ENCODE measurements at regions not wholly inside any gene's neighbourhood (a gene's known extent, or its start where the extent isn't known, plus 50 kb on each side); places are given as distances from the start of the nearest gene placed in this dataset.

- Histone ChIP-seq H3K9me3 (no peaks in the 10 kb centered on the region), H3K27ac (no peak overlapping the region), H3K27me3 (no peaks in the 10 kb centered on the region), H3K36me3 (no peaks in the 10 kb centered on the region), H3K4me1 (no peaks in the 10 kb centered on the region), H3K4me3 (no peak overlapping the region)
- WGBS, result 66% methylated on average over 2 of the region's 2 CpGs
- no peak for DNase-seq (ENCODE audit: low spot score in 2 of 2)
- no peak for TF ChIP-seq POLR2A (IDR thresholded peaks at IDR 0.05)
- TF ChIP-seq EP300 (IDR thresholded peaks at IDR 0.05), result no peak
- TF ChIP-seq CTCF (IDR thresholded peaks at IDR 0.05), result no peak
- TF ChIP-seq POLR2AphosphoS5 (IDR thresholded peaks at IDR 0.05), result no peak
Measured at GRCh38 chr2:17254421-17254820, 263.8 kb downstream of the RAD51AP2 start.

GRCh38 chr2:17252258-17252657, 266.0 kb downstream of the RAD51AP2 start:
- Histone ChIP-seq H3K36me3 (no peaks in the 10 kb centered on the region), H3K9me3 (no peaks in the 10 kb centered on the region), H3K4me1 (no peaks in the 10 kb centered on the region), H3K27me3 (no peaks in the 10 kb centered on the region), H3K27ac (no peak overlapping the region), H3K4me3 (no peak overlapping the region)
- DNase-seq (ENCODE audit: low spot score in 2 of 2), result no peak
- TF ChIP-seq EP300 (IDR thresholded peaks at IDR 0.05) (no peak), POLR2AphosphoS5 (IDR thresholded peaks at IDR 0.05) (no peak), CTCF (IDR thresholded peaks at IDR 0.05) (no peak), POLR2A (IDR thresholded peaks at IDR 0.05) (no peak)
- WGBS, result 82% methylated on average over 4 of the region's 4 CpGs

GRCh38 chr2:17251171-17251570, 267.1 kb downstream of the RAD51AP2 start:
- H3K27me3 ChIP-seq, result no peaks in the 10 kb centered on the region
- no peaks in the 10 kb centered on the region for H3K36me3 ChIP-seq
- DNase-seq (ENCODE audit: low spot score in 2 of 2), result no peak
- no peaks in the 10 kb centered on the region for H3K9me3 ChIP-seq
- H3K27ac ChIP-seq, result no peak overlapping the region
- H3K4me3 ChIP-seq, result no peak overlapping the region
- TF ChIP-seq POLR2A (IDR thresholded peaks at IDR 0.05) (no peak), CTCF (IDR thresholded peaks at IDR 0.05) (no peak), EP300 (IDR thresholded peaks at IDR 0.05) (no peak), POLR2AphosphoS5 (IDR thresholded peaks at IDR 0.05) (no peak)
- H3K4me1 ChIP-seq, result no peaks in the 10 kb centered on the region
- 78% methylated on average over 5 of the region's 5 CpGs for WGBS

GRCh38 chr2:17249249-17249648, 269.0 kb downstream of the RAD51AP2 start:
- Histone ChIP-seq H3K27me3 (no peaks in the 10 kb centered on the region), H3K4me3 (no peak overlapping the region), H3K36me3 (no peaks in the 10 kb centered on the region), H3K9me3 (no peaks in the 10 kb centered on the region), H3K4me1 (no peaks in the 10 kb centered on the region), H3K27ac (no peak overlapping the region)
- no peak for TF ChIP-seq POLR2AphosphoS5 (IDR thresholded peaks at IDR 0.05)
- no peak for TF ChIP-seq CTCF (IDR thresholded peaks at IDR 0.05)
- no peak for TF ChIP-seq POLR2A (IDR thresholded peaks at IDR 0.05)
- TF ChIP-seq EP300 (IDR thresholded peaks at IDR 0.05), result no peak
- no peak for DNase-seq (ENCODE audit: low spot score in 2 of 2)
- WGBS, result 82% methylated on average over 7 of the region's 7 CpGs

- Histone ChIP-seq H3K27ac (no peak overlapping the region), H3K9me3 (no peaks in the 10 kb centered on the region), H3K4me1 (no peaks in the 10 kb centered on the region), H3K36me3 (no peaks in the 10 kb centered on the region), H3K4me3 (no peak overlapping the region), H3K27me3 (no peaks in the 10 kb centered on the region)
- no peak for DNase-seq (ENCODE audit: low spot score in 2 of 2)
- no peak for TF ChIP-seq CTCF (IDR thresholded peaks at IDR 0.05)
- no peak for TF ChIP-seq POLR2A (IDR thresholded peaks at IDR 0.05)
- TF ChIP-seq POLR2AphosphoS5 (IDR thresholded peaks at IDR 0.05), result no peak
- no peak for TF ChIP-seq EP300 (IDR thresholded peaks at IDR 0.05)
- WGBS, result 30% methylated on average over 2 of the region's 2 CpGs
Measured at GRCh38 chr2:17245906-17246305, 272.3 kb downstream of the RAD51AP2 start.

Data from suprapubic skin (tissue), 4 donors.